Left renal cortex interstitium (tissue), 4 donors: ENCODE measurements at regions not wholly inside any gene's neighbourhood (a gene's known extent, or its start where the extent isn't known, plus 50 kb on each side); places are given as distances from the start of the nearest gene placed in this dataset.

ENCODE experiments used
- DNase-seq, 4 donors: peaks; one replicate each; pipeline ENCODE4 v3.0.0-alpha.2; 2013; ENCODE audit warnings: low read depth in 4 of 4, low spot score in 2 of 4, missing footprints in 1 of 4

- no peak for DNase-seq
Observed at GRCh38 chr20:58600756-58601155, 50.3 kb upstream of the STX16 start.

GRCh38 chr20:58599966-58600365 lies 51.1 kb upstream of the STX16 start:
- no peak for DNase-seq

GRCh38 chr20:58598211-58599015 lies 52.7 kb upstream of the STX16 start:
- DNase-seq = no peak

- no peak for DNase-seq
Observed at GRCh38 chr20:58597249-58597891, 53.7 kb upstream of the STX16 start.

GRCh38 chr20:58596750-58597248 lies 54.3 kb upstream of the STX16 start:
- DNase-seq = no peak

GRCh38 chr20:58596244-58596643 lies 54.8 kb upstream of the STX16 start:
- no peak for DNase-seq

- no peak for DNase-seq
Observed at GRCh38 chr20:58595167-58595566, 55.9 kb upstream of the STX16 start.

GRCh38 chr20:58593880-58594638 lies 57.0 kb upstream of the STX16 start:
- DNase-seq = no peak

GRCh38 chr20:58592076-58592695 lies 58.9 kb upstream of the STX16 start:
- no peak for DNase-seq

GRCh38 chr20:58590679-58591473 lies 60.2 kb upstream of the STX16 start:
- no peak for DNase-seq

GRCh38 chr20:58587467-58587866 lies 63.6 kb upstream of the STX16 start:
- DNase-seq = no peak

- DNase-seq = no peak
Observed at GRCh38 chr20:58586565-58587093, 64.5 kb upstream of the STX16 start.

- no peak for DNase-seq
Observed at GRCh38 chr20:58585753-58586540, 65.1 kb upstream of the STX16 start.

- DNase-seq = no peak
Observed at GRCh38 chr20:58584881-58585752, 66.0 kb upstream of the STX16 start.

GRCh38 chr20:58584051-58584824 lies 66.8 kb upstream of the STX16 start:
- DNase-seq = no peak

GRCh38 chr20:58583586-58583985 lies 67.5 kb upstream of the STX16 start:
- DNase-seq = no peak

- DNase-seq = no peak
Observed at GRCh38 chr20:58583176-58583575, 67.9 kb upstream of the STX16 start.
